Amniotic epithelial cell (primary cell): ENCODE measurements at regions not wholly inside any gene's neighbourhood (a gene's known extent, or its start where the extent isn't known, plus 50 kb on each side); places are given as distances from the start of the nearest gene placed in this dataset.

Source experiments
- DNase-seq: peaks from one replicate; pipeline ENCODE4 v3.0.0-alpha.2; 2010; ENCODE audit warnings: low read depth

GRCh38 chr9:105114318-105114717 lies 130.1 kb upstream of the SLC44A1 start:
- no peak for DNase-seq

- peak; percentile 60 for DNase-seq
Observed at GRCh38 chr9:105114964-105115728, 129.3 kb upstream of the SLC44A1 start.

GRCh38 chr9:105116052-105116868 lies 128.2 kb upstream of the SLC44A1 start:
- no peak for DNase-seq

GRCh38 chr9:105117234-105117633 lies 127.2 kb upstream of the SLC44A1 start:
- no peak for DNase-seq

DNA sequence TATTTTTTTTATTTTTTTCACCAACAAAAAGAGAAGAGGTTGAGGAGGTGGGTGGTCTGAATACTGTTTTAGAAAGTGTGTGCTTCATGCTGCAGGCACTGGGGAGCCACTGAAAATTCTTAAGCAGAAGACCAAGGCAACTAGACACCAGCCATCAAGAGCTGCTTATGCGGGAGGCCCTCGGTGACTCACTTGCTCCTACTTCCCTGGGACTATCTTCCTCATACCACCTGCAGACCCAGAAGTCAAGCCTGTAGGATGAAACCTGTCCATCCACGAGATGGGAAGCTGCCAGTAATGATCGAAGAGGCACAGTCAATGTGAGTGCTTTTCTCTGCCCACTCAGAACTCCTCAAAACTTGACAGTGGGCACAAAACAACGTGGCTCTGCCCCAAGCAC lies 125.8 kb upstream of the SLC44A1 start:
- DNase-seq = peak; percentile 14

DNA sequence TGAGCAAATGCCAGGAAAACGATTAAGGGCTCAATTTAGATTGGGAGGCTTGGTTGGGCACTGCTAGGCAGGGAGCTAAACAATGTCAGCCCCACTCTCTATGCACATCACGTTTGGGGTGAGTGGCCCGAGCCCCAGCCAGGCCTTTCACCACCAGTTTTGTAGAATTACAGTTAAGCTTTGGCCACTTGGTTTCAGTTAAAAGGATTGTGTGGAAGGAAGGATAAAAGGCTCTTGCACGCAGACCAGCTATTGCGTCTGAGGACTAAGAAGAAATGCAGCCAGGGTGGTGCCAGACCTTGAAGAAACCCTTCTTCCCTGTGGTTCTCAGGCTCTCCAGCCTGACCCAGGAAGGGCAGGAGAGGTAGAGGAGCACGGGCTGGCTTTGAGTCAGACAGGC lies 125.3 kb upstream of the SLC44A1 start:
- DNase-seq = peak; percentile 21

DNA sequence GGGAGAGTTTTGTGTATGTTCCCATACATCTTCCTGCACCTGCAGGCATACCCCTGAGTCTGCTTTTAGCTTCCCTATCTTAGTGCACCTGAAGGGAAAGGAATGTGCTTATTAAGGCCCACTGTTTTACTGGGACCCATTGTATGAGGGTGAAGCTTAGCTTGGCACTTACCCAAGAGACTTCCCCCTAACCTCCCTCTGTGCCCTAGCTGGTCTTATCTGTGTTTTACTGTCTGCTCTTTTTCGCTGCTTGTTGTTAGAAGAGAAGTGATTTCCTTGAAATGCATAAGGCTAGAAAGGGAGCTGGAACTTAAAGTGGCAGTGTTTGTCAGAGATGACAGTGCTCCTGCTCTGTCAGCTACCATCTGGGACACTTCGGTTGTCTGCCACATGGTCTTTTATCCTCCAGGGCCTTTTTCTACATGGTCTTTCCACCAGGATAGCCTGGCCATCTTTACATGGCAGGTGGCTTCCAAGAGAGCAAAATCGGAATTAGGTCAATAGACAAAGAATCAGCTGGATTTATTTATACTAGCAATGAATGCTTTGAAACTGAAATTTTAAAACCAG lies 122.5 kb upstream of the SLC44A1 start:
- DNase-seq = no peak

DNA sequence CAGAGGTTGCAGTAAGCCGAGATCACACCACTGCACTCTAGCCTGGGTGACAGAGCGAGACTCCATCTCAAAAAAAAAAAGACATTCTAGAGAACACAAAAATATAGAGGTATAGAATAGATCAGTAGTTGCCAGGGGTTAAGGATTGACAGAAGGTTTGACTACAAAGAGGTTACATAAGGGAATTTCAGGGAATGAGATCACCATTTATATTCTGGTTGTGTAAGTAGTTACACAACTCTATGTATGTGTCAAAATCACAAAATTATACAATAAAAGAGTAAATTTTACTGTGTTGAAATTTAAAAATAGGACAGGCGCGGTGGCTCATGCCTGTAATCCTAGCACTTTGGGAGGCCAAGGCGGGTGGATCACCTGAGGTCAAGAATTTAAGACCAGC lies 119.9 kb upstream of the SLC44A1 start:
- peak; percentile 52 for DNase-seq

DNA sequence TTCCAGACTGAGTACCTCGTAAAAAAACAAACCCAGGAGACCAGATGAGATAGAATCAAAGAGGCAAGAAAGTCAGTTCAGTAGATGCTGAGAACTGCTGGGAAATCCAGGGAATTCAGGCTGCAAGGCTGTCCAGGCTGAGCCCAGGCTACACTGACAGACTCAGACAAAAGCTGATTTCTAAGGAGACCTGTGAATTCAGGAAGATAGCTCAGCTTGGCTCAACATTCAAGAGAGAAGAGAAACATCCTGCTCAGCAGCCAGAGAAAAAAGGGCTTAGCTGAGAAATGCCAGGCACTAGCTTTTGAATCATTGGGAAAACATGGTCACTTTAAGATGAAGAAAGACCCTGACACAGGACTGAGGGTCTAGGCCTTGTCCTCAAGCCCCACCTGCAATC lies 118.2 kb upstream of the SLC44A1 start:
- peak; percentile 35 for DNase-seq

DNA sequence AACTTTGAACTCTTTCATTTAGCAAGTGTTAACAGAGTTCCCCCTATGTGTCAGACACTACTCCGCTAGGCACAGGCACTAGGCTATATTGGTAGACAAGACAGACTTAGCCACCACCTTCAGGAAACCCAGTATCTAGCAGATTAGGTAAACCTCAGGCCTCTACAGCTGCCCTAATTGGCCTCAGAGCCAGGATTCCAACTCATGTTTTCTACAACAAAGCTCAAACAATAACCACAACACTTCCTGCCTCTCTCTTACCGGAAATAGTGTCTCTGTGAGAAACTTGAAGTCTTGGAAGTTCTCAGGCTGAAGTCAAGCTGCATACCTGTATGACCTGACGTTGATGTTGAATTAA lies 116.6 kb upstream of the SLC44A1 start:
- peak; percentile 87 for DNase-seq

- DNase-seq = no peak
Observed at GRCh38 chr9:105128908-105129600, 115.4 kb upstream of the SLC44A1 start.

- DNase-seq = no peak
Observed at GRCh38 chr9:105129731-105130130, 114.7 kb upstream of the SLC44A1 start.

- no peak for DNase-seq
Observed at GRCh38 chr9:105131981-105132380, 112.5 kb upstream of the SLC44A1 start.

DNA sequence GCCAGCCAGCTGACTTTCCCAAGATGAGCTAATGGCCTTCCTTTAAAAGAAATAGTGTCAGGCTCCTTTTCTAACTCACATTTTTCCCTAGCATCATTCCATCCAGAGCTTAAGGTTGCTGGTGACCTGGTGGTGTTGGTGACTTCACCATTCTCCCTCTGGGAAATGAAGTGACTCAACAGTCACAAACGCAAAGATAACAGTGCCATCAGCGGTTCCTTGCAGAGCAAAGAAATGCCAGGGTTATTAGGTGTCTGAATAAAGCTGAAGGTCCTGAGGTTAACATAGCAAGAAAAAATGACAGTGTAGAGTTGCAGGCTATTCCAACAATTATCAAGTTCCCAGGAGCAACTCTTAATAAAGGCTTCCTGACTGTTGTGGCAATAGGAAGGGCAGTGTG lies 111.8 kb upstream of the SLC44A1 start:
- DNase-seq = peak; percentile 75

DNA sequence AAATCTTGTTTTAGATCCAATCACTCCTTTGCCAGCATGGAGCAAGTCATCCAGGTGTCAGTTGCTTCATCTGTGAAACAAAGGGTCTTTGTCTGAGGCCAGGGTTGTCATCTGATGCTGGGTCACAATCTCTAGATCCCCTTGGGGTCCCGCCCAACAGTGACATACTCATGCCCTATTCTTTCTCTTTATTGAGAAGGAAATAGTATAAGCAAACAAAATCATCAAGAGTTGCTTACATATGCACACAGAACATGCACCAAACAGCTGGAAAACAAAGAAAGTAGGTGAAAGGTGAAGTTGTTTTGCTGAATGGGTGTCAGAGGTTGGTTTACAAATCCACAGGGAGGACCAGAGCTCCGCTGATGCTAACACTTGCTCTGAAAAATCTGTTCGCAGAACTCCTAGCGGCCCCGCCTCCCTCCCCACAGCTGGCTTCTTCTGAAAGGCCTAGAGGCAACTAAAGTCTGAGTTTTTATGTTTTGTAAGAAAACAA lies 106.1 kb upstream of the SLC44A1 start:
- no peak for DNase-seq

GRCh38 chr9:105141146-105141975 lies 103.1 kb upstream of the SLC44A1 start:
- DNase-seq = no peak

- no peak for DNase-seq
Observed at GRCh38 chr9:105141976-105142250, 102.5 kb upstream of the SLC44A1 start.

- peak; percentile 89 for DNase-seq
Observed at GRCh38 chr9:105142406-105143135, 101.9 kb upstream of the SLC44A1 start.

- DNase-seq = no peak
Observed at GRCh38 chr9:105143136-105143430, 101.4 kb upstream of the SLC44A1 start.

GRCh38 chr9:105144076-105144475 lies 100.4 kb upstream of the SLC44A1 start:
- DNase-seq = no peak

GRCh38 chr9:105144841-105145240 lies 99.6 kb upstream of the SLC44A1 start:
- DNase-seq = no peak
